ENCODE measurements at regions not wholly inside any gene's neighbourhood (a gene's known extent, or its start where the extent isn't known, plus 50 kb on each side); places are given as distances from the start of the nearest gene placed in this dataset.
"Not testable (repeated sequence)": the region's sequence is repeated elsewhere in the genome, so short reads cannot be mapped to it uniquely, and the experiment has no call there.

DNA sequence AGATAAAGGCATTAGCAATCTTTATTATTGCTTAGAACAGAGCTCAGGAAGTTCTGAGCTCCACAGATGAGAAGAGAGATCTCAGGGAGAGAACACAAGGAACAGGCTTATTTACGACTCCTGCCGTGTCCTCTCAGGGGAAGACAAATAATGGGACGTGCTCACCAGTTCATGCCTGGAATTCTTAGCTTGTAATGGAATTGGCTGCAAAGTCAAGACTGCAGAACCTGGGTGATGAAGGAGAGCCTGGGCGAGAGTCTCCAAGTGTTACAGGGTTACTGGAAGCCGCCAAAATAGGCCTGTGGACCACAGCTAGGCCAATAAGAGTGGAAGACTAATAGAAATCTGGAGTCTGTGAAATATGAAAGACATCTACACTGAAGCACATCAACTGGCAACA, 174.5 kb upstream of the ADAMTSL1 start:
- no peak for ATAC-seq

DNA sequence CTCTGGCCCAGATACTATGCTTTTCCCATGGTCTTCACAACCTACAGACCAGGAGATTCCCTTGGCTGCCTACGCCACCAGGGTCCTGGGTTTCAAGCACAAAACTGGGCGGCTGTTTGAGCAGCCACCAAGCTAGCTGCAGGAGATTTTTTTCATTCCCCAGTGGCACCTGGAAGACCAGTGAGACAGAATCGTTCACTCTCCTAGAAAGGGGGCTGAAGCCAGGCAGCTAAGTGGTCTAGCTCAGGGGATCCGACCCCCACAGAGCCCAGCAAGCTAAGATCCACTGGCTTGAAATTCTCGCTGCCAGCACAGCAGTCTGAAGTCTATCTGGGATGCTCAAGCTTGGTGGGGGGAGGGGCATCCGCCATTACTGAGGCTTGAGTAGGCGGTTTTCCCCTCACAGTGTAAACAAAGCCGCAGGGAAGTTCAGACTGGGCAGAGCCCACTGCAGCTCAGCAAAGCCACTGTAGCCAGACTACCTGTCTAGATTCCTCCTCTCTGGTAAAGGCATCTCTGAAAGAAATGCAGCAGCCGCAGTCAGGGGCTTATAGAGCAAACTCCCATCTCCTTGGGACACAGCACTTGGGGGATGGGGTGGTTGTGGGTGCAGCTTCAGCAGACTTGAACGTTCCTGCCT, 168.7 kb upstream of the ADAMTSL1 start:
- ATAC-seq, result not testable (repeated sequence)

DNA sequence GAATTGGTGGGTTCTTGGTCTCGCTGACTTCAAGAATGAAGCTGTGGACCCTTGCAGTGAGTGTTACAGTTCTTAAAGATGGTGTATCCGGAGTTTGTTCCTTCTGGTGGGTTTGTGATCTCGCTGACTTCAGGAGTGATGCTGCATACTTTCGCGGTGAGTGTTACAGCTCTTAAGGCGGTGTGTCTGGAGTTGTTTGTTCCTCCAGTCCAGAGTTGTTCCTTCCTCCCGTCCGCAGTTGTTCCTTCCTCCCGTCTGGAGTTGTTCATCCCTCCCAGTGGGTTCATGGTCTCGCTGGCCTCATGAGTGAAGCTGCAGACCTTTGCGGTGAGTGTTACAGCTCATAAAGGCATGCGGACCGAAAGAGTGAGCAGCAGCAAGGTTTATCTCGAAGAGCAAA, 159.6 kb upstream of the ADAMTSL1 start:
- no peak for ATAC-seq

DNA sequence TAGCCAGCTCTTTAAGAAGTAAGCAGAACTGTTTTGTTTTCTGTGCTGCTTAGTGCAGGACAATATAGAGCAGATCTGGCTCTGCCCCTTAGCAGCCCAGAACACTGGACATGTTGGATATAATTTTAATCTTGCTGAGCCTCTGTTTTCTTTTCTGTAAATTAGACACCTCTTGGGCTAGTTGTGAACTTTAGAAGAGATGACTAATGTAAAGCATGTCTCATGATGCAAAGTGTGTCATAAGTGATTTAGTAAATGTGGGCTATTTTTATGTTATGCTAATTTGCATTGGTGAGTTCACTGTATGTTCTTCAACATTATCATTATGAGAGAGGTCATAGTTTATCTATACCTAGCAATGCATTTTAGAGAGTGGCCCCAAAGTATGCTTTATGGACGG, 156.1 kb upstream of the ADAMTSL1 start:
- ATAC-seq, result no peak

DNA sequence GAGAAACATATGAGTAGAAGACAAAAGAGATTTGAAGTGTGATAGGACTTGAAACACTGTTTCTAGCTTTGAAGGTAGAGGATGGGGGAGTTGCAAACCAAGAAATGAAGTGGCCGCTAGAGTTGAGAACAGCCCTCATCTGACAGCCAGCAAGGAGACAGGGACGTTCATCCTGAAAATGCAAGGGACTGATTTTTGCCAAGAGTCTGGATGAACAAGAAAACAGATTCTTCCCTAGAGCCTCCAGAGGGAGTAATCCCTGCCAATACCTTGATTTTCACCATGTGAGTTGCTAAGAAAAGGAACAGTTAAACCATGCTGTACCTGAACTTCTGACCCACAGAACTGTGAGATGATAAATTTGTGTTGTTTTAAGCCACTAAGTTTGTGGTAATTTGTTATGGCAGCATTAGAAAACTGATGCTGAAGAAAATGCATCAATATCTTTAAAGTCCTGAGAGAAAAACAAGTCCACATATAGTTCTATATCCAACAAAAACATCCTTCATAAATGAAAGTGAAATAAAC, 154.0 kb upstream of the ADAMTSL1 start:
- ATAC-seq, result no peak

DNA sequence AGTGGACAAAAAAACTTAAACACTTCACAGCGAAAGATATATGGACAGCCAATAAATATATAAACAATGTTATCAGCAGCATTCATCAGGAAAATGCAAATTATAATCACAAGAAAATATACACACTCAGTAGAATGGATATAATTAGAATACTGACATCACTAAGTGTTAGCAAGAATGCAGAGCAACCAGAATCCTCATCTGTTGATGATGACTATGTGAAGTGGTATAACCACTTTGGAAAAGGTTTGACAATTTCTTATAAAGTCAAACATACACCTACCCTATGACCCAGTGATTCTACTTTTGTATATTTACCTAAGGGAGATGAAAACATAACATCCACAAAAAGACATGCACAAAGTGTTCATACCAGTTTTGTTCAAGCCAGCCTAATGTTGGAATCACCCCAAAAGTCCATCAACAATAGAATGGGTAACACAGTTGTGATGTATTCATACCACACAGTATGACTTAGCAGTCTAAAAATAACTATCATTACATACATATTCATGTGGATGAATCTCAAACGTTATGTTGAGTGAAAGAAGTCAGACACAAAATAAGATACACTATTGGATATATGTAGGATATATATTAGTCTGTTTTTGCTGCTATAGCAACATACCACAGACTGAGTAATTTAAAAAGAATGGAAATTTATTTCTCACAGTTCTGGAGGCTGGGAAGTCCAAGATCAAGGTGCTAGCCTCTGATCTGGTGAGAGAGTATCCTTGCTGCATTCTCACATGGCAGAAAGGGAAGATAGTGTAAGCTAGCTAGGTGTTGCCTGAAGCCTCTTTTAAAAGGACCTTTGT, 148.8 kb upstream of the ADAMTSL1 start:
- ATAC-seq, result no peak

DNA sequence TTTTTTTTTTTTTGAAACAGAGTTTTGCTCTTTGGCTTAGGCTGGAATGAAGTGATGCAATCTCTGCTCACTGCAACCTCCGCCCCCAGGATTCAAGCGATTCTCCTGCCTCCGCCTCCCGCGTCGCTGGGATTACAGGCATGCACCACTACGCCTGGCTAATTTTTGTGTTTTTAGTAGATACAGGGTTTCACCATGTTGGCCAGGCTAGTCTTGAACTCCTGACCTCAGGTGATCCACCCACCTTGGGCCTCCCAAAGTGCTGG, 148.3 kb upstream of the ADAMTSL1 start:
- not testable (repeated sequence) for ATAC-seq

DNA sequence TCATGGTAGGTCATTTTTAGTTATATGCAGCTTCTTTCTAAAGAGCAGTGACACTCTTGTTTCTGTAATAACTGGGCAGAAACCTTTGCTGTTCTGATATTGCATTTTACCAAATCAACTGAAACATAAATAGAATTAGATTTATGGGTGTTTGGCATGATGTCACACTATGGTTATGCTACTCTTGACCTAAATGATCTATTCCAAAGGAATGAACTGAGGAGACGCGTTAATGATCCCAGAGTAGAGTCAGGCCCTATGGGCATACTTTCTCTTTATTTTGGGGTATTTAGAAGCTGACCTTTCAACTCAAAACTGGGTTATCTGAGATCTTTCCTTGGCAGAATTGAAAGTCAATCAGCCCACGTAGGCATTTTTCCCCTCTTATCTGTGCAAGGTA, 146.8 kb upstream of the ADAMTSL1 start:
- no peak for ATAC-seq

DNA sequence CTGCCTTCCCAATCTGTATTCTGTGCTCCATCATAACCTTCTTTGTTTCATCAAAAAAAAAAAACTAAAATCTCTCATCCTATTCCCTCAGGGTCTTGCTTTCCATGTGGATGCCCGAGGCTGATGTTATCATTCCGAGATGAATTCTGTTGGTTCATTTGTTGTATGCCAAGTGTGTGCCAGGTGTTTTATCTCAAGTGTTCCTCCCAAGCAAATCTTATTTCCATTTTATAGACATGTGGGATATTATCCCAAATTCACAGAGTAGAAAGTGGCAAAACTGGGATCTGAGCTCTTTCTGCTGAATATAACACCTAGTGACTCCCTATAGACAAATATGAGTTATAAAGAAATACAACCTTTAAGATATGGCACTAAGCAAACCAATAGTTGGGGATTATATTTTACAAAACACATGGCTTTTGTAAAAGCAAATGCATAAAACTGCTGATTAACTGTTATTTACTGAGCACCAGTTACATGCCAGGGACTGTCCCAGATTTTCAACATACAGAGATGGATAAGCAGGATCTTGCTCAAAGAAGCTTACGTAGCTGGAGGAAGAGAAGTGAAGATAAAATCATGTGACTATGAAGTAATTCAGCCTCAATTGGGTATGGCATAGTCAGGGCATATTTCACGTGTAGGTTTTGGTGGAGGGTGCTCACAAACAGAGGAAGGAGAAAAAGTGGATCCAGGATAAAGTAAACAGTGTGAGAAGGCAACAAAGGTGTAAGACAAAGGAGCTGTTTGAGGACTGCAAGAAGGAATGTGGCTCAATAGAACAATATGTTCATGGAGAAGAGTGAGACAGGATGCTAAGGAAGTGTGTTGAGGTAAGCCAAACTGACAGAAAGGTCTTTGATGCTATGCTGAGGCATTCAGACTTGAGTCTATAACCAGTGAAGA, 143.3 kb upstream of the ADAMTSL1 start:
- ATAC-seq, result no peak

DNA sequence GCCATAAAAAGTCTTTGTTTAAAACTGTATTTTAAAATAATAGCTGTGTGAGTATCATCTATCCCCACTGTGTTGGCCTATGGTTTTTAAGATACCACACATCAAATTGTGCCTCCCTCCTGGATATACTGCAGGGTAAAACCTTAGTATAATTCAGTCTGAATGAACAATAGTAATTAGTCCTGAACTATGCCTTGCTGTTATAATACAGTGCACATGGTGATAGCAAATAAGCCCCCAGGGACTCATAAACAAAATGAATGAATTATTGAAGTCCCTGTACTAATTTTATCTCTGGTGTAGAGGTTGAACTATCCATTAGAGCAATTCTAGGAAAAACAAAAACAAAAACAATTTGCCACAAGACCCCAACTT, 142.7 kb upstream of the ADAMTSL1 start:
- ATAC-seq, result no peak

DNA sequence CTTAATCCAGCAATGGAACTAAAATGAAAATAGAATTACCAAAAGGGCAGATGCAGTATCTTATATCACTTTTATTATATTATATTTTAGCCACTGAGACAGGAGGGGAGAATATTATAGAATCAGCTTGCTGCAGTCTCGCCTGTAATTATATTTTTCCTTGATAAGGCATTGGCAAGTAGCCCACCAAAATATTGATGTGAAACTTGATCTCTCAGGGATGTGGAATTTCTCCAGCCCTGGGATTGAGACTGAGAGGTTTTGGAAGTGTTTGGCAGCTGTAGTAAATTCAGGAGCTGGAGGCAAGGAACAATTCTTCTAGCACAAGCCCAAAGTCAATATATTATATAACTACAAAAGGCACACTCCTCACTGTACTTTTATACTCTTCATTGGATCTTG, 142.1 kb upstream of the ADAMTSL1 start:
- no peak for ATAC-seq

DNA sequence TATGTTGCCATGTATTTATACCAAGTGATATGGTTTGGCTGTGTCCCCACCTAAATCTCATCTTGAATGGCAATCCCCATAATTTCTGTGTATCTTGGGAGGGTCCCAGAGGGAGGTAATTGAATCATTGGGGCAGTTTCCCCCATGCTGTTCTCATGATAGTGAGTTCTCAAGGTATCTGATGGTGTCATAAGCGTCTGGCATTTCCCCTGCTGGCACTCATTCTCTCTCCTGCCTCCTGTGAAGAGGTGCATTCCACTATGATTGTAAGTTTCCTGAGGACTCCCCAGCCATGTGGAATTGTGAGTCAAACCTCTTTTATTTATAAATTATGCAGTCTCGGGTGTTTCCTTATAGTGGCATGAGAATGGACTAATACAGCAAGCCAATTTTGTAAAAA, 140.8 kb upstream of the ADAMTSL1 start:
- ATAC-seq, result no peak

DNA sequence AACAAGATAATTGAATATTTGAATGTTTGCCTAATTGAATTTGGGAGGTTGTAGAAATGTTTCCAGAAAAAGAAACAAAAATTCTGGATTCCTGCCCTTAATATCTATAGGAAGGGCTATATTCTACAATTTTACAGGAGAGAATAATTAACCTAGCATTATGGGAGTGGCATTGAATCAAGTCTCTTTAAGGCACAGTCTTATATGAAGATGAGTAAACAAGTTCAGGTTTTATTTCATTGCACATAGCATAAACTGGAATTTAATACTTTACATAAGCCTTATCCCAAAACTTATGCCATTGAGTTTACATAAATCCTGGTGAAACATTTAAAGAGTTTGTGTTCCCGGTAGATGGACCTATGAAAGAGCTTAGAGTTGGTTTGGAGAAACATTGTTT, 138.1 kb upstream of the ADAMTSL1 start:
- ATAC-seq, result no peak

DNA sequence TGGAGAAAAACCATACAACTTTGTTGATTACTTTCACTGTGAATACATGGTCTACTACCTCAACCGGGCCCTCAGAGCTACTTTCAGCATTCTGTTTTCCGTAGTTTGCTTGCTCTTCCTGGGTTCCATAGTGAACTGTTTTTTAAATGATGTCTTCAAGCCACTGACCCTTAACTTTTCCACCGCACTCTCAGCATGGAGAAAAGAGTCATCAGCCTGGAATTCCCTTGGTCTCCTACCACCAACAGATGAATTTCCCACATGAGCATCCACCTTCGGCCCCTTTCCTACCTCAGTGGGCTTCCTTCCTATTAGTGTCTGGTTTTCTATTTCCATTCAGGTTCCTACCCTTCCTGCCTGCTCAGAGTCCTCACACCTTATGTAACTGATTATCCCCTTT, 135.9 kb upstream of the ADAMTSL1 start:
- ATAC-seq, result no peak

DNA sequence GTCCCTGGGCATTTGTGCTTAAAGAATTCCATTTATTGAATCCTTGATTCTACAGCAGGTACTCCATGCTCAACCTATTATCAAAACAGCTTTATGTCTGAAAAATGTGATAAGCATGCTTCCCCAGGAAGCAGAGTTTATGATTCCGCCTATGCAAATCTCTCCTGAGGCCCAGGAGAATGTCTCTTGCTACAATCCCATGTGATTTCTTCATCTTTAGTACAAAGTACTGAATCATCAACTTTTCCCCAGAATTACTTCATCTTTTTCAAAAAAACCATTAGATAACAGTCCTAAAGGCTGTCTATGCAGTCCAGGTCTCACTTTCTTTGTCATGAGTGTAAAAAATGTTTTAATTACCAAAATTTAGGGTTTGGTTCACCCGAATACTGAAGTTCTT, 130.2 kb upstream of the ADAMTSL1 start:
- ATAC-seq, result no peak

DNA sequence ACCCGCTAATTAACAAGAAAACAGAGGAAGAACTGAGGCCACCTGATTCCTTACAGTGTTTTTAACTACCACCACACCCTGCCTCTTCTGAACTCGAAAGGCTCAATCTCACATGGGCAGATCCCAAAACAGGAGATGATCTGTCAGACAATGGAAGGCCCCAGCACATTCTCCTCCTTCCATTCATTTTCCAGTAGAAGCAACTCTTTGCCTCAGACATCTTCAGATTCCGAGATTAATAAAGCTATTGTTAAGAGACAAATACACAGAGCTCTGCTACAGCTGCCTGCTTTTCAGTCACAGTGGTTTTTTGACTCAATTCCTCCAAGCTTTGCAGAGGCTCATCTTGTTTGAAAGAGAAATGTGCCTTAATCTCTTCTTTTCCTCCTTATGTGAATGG, 127.2 kb upstream of the ADAMTSL1 start:
- ATAC-seq, result no peak

DNA sequence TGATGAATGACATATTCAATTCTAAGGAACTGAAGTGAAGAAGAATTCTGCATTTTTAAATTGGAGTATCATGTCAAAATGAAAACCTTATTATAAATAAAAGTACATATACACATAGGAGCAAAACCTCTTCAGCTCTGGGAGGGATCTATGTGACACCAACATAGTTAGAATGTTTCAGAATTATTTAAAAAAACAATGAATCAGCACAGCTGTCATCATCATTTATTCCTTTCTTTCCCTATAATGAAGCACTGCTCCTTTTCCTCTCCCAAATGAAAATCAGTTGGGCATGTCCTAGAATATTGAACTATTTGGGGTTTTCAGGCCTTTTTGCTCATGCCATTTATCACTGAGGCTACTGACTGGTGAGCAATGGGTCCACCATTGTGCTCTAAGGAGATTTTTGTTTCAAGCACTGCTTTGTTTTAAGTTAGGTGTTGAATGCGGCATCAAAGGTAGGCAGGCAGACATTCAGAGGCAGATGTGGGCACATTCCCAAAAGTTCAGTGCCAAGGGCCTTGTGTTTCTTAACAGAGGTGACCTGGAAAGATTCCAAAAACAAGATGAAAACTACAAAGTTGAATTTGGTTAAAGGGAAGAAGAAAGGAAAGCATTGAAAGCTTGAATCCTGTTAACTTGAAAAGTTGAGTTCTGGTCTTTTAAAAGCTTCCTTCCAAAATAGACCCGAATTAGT, 126.4 kb upstream of the ADAMTSL1 start:
- ATAC-seq, result no peak

DNA sequence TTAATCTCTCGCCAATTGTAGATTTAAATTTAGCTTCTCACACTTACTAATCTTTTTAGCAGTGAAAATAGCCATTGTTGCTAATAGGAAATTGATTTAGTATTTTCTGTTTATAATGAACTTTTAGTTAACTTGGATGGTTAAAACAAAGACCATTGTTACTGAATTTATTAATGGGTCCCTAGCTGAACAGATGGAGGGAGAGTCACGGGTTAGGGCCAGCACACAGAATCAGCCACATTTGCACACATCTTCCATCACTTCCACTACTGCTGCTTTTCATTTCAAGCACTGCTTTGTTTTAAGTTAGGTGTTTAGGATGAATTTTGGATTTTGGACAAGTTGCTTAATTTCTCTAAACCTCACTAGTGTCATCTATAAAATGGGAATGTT, 125.9 kb upstream of the ADAMTSL1 start:
- ATAC-seq, result no peak

DNA sequence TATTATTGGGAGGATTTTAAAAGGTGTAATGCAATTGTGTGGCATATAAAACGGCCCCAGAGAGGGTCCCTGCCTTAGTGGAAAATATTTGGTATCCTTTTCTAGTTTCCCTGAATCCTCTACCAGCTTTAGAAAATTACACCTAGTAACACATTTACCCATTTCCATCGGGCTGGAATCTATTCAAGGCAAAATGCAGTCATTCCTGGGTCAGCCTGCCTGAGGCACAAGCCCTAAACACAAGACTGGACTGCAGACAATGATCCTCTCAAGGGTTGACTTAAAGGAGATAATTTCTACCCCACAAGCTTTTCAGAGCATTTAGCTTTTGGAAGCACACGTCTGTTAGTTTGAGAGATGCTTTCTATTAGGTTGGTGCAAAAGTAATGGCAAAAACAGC, 124.4 kb upstream of the ADAMTSL1 start:
- ATAC-seq, result no peak

DNA sequence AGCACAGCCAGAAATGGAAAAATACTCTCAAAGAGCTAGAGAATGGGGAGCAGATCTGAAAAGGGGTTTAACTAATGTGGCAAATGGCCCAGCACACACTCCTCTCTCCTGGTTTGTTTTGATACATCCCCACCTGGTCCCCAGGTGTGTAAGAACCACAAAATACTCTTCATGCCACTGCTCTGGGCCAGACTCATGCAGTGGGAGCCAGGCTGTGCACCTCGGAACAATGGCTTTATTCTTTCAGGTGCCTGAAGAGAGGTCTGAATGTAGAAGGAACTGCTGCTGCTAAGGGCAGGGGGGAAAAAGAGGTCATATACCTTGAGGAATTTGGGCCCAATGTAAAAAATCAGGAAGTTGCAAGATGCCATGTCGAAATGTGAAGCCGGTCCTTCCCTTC, 123.9 kb upstream of the ADAMTSL1 start:
- ATAC-seq, result no peak

DNA sequence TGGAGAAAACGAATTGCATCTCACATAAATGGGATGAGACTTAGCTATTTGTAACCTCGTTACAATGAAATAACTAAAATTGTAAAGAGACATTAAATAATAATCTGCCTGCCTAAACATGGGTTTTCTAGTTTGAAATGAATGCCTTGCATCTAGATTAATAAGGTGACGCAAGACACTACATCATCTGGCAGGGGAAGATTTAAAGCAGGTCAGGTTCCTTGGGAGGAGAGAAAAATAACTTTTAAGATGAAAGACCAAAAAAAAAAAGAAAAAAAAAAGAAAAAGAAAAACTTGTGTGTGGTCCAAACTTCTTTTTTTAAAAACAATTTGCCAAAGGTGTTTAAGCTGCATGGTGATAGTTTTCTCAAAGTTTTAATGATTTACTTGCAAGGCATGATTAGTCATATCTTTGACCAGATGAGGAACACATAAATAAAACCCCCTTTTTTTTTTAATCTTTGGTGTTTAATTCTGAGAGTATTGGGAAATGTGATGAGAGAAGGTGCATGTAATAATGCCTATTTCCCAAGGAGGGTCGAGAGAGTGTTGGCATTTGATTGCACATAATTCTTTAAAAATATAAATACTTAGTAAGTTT, 122.9 kb upstream of the ADAMTSL1 start:
- no peak for ATAC-seq

DNA sequence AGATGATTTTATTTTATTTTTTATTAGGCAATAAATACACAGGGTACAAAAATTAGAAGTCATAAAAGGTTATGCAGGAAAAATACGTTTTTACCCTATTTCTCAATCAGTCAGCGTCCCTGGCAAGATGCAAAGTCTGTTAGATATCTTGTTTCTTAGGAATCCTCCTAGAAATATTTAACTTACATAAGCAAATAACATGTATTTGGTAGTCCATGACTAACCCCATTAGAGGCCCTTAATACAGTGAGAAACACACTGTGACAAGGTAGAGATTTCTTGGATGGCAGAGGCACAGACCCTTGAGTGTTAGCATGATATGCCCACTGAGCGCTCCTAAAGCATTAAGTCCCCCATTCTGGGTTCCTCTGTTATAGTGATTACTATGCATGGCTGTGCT, 121.2 kb upstream of the ADAMTSL1 start:
- ATAC-seq, result no peak

DNA sequence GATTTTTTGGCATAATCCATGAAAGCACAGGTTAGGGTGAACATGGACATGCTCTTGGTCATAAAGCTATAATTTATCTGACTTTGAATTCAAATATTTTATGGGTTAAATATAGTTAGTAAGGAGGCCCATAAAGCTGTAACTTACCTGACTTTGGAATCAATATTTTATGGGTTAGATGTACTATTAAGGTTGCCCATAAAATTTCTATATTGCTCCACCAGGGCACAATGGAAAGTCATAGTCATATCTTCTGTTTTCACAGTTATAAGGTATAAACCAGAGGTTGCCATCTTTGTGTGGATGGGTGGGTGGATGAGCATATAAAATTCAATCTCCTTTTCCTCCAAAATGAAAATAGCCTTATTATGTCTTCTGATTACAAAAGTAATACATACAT, 120.5 kb upstream of the ADAMTSL1 start:
- no peak for ATAC-seq
